ENCODE measurements at regions not wholly inside any gene's neighbourhood (a gene's known extent, or its start where the extent isn't known, plus 50 kb on each side); places are given as distances from the start of the nearest gene placed in this dataset.
"Not testable (repeated sequence)": the region's sequence is repeated elsewhere in the genome, so short reads cannot be mapped to it uniquely, and the experiment has no call there.

- TF ChIP-seq ZFX (IDR thresholded peaks at IDR 0.05): no peak
- no peak for TF ChIP-seq CTCF (conservative IDR thresholded peaks at IDR 0.05)
- H3K27ac ChIP-seq: no peak overlapping the region
Measured at GRCh38 chr14:22262881-22263280, 326.1 kb downstream of the DAD1 start.

GRCh38 chr14:22255017-22255950 is 333.7 kb downstream of the DAD1 start:
- TF ChIP-seq CTCF (conservative IDR thresholded peaks at IDR 0.05): no peak
- no peak for TF ChIP-seq ZFX (IDR thresholded peaks at IDR 0.05)
- H3K27ac ChIP-seq: no peak overlapping the region

- no peak for TF ChIP-seq ZFX (IDR thresholded peaks at IDR 0.05)
- H3K27ac ChIP-seq: no peak overlapping the region
Measured at GRCh38 chr14:22252686-22253085, 336.3 kb downstream of the DAD1 start.

GRCh38 chr14:22251090-22251489 is 337.9 kb downstream of the DAD1 start:
- TF ChIP-seq ZFX (IDR thresholded peaks at IDR 0.05) (no peak), CTCF (conservative IDR thresholded peaks at IDR 0.05) (no peak)
- no peak overlapping the region for H3K27ac ChIP-seq

GRCh38 chr14:22249770-22250169 is 339.3 kb downstream of the DAD1 start:
- TF ChIP-seq CTCF (conservative IDR thresholded peaks at IDR 0.05) (no peak), ZFX (IDR thresholded peaks at IDR 0.05) (no peak)
- no peak overlapping the region for H3K27ac ChIP-seq

- no peak overlapping the region for H3K27ac ChIP-seq
- TF ChIP-seq ZFX (IDR thresholded peaks at IDR 0.05): no peak
- no peak for TF ChIP-seq CTCF (conservative IDR thresholded peaks at IDR 0.05)
Measured at GRCh38 chr14:22243971-22244581, 344.9 kb downstream of the DAD1 start.

GRCh38 chr14:22238320-22238719 is 350.7 kb downstream of the DAD1 start:
- not testable (repeated sequence) for H3K27ac ChIP-seq

- no peak overlapping the region for H3K27ac ChIP-seq
- TF ChIP-seq ZFX (IDR thresholded peaks at IDR 0.05) (no peak), CTCF (conservative IDR thresholded peaks at IDR 0.05) (no peak)
Measured at GRCh38 chr14:22233377-22233776, 355.6 kb downstream of the DAD1 start.

Measured in C4-2B (cell line).